B cell (primary cell): ENCODE measurements at regions not wholly inside any gene's neighbourhood (a gene's known extent, or its start where the extent isn't known, plus 50 kb on each side); places are given as distances from the start of the nearest gene placed in this dataset.

Experiments
- ATAC-seq: fragments of 200-7000 bp; cut with Tn5 transposase; one replicate; pipeline ENCODE4 v1.10.0; 2021; ENCODE audit warnings: low read depth, mild to moderate bottlenecking, moderate number of reproducible peaks, moderate library complexity
- CTCF ChIA-PET: fragments of 350-600 bp; sonication (Branson Sonifier 250); formaldehyde crosslinking; loops from one replicate; lab custom pipeline; 2021; ENCODE audit warnings: antibody characterized with exemption, inconsistent platforms; lab: Charles Lee
- POLR2A ChIA-PET: fragments of 350-600 bp; sonication (Branson Sonifier 250); formaldehyde crosslinking; loops from one replicate; lab custom pipeline; 2021; ENCODE audit warnings: antibody characterized with exemption; lab: Charles Lee
- DNase-seq: peaks from one replicate; pipeline ENCODE4 v3.0.0; 2013
- H2AFZ ChIP-seq: 2 replicates; pipeline ENCODE4 v1.6.1; 2012; ENCODE audit warnings: mild to moderate bottlenecking, low read depth, low read length; ENCODE audit not compliant: insufficient read depth, poor library complexity, severe bottlenecking
- H3K27ac ChIP-seq, 2 donors: 1 replicate in 1 of 2; 2 replicates in 1 of 2; pipeline ENCODE4 v1.5.1; 2012 to 2013; ENCODE audit warnings: low read length in 2 of 2, mild to moderate bottlenecking in 2 of 2, moderate library complexity in 1 of 2
- H3K27me3 ChIP-seq, 4 experiments: fragments of 200-600 bp in 1 of 4; sonication (generic) in 1 of 4; replicated peaks in 1 of 4; 1 replicate in 2 of 4; 2 replicates in 2 of 4; pipeline versions ENCODE4 v1.6.1 to v1.7.0; 2013 to 2016; ENCODE audit warnings: low read length in 3 of 4, mild to moderate bottlenecking in 2 of 4, mixed read lengths in 1 of 4, moderate library complexity in 1 of 4; ENCODE audit not compliant: insufficient read depth in 4 of 4, control insufficient read depth in 3 of 4; ENCODE audit errors: control extremely low read depth in 1 of 4
- H3K36me3 ChIP-seq, 2 experiments: replicated peaks in 1 of 2; 1 replicate in 1 of 2; 2 replicates in 1 of 2; pipeline versions ENCODE4 v1.6.1 to v1.7.1; 2013; ENCODE audit warnings: low read length in 1 of 2; ENCODE audit not compliant: insufficient read depth in 2 of 2, control insufficient read depth in 1 of 2; ENCODE audit errors: control extremely low read depth in 1 of 2, extremely low read depth in 1 of 2
- H3K4me1 ChIP-seq, 2 donors: fragments of 200-600 bp in 1 of 2; sonication (generic) in 1 of 2; 1 replicate in 1 of 2; 2 replicates in 1 of 2; pipeline versions ENCODE4 v1.5.1 to v1.6.1; 2013 to 2017; ENCODE audit warnings: low read length in 2 of 2; ENCODE audit not compliant: control insufficient read depth in 2 of 2, insufficient read depth in 2 of 2
- H3K4me2 ChIP-seq: replicated peaks from 2 replicates; pipeline ENCODE3; 2012; ENCODE audit warnings: mild to moderate bottlenecking, low read depth, low read length; ENCODE audit not compliant: poor library complexity, severe bottlenecking
- H3K4me3 ChIP-seq, 5 experiments: fragments of 200-600 bp in 1 of 5; sonication (generic) in 1 of 5; 1 replicate in 3 of 5; 2 replicates in 2 of 5; pipeline versions ENCODE4 v1.5.1 to v1.7.0; 2011 to 2016; ENCODE audit warnings: low read length in 4 of 5, mild to moderate bottlenecking in 4 of 5, low read depth in 2 of 5, control low read depth in 1 of 5, moderate library complexity in 1 of 5; ENCODE audit not compliant: insufficient read depth in 1 of 5; ENCODE audit errors: control extremely low read depth in 1 of 5, extremely low read depth in 1 of 5
- H3K79me2 ChIP-seq: fragments of 200-600 bp; sonication (generic); one replicate; pipeline ENCODE4 v1.6.0; 2016; ENCODE audit warnings: low read length; ENCODE audit not compliant: control insufficient read depth, insufficient read depth
- H3K9ac ChIP-seq: fragments of 200-600 bp; sonication (generic); 2 replicates; pipeline ENCODE4 v1.6.1; 2017; ENCODE audit warnings: mild to moderate bottlenecking, low read length, moderate library complexity
- H3K9me3 ChIP-seq, 3 donors: one replicate each; pipeline versions ENCODE4 v1.6.1 to v1.7.1; 2013; ENCODE audit warnings: low read length in 2 of 3; ENCODE audit not compliant: control insufficient read depth in 2 of 3, insufficient read depth in 1 of 3; ENCODE audit errors: control extremely low read depth in 1 of 3
- H4K20me1 ChIP-seq: 2 replicates; pipeline ENCODE4 v1.6.0; 2012; ENCODE audit warnings: mild to moderate bottlenecking, low read length; ENCODE audit not compliant: insufficient read depth, control insufficient read depth, poor library complexity, severe bottlenecking
- H3K27ac Mint-ChIP-seq: one replicate; pipeline ENCODE4 v1.8.0; 2021; ENCODE audit warnings: mixed read lengths
- H3K27me3 Mint-ChIP-seq: one replicate; pipeline ENCODE4 v1.8.0; 2021; ENCODE audit warnings: mixed read lengths
- H3K4me1 Mint-ChIP-seq: one replicate; pipeline ENCODE4 v1.8.0; 2021; ENCODE audit warnings: mixed read lengths
- H3K4me3 Mint-ChIP-seq: one replicate; pipeline ENCODE4 v1.8.0; 2021; ENCODE audit warnings: mixed read lengths
- H3K9me3 Mint-ChIP-seq: one replicate; pipeline ENCODE4 v1.8.0; 2022; ENCODE audit warnings: mixed read lengths; ENCODE audit not compliant: insufficient read depth
- CTCF ChIP-seq: fragments of 200-600 bp; IDR thresholded peaks from one replicate; pipeline ENCODE4 v1.8.0; 2022; ENCODE audit warnings: antibody characterized with exemption, mild to moderate bottlenecking
- EZH2 ChIP-seq: IDR thresholded peaks from 2 replicates; pipeline ENCODE4 v1.6.1; 2012; ENCODE audit warnings: borderline replicate concordance, low read depth, mild to moderate bottlenecking, moderate library complexity, low read length; ENCODE audit not compliant: insufficient read depth, poor library complexity, severe bottlenecking
- WGBS: methylation state at CpG from one replicate; pipeline ENCODE4 v1.1.5; 2013; ENCODE audit warnings: missing lambda C conversion rate; ENCODE audit not compliant: insufficient coverage; 5-methylcytosine and 5-hydroxymethylcytosine counted together
- intact Hi-C: fragments of 100-400 bp; cut with micrococcal nuclease; formaldehyde crosslinking; loops from one replicate; pipeline ENCODE4 v1.10.0; 2022

GRCh38 chr3:147185781-147186180, 220.6 kb downstream of the ZIC4 start:
- Mint-ChIP-seq H3K27me3 (no peaks in the 10 kb centered on the region), H3K4me1 (no peaks in the 10 kb centered on the region), H3K4me3 (no peak overlapping the region), H3K9me3 (peaks cover 3% of the 10 kb centered on the region), H3K27ac (no peak overlapping the region)
- ChIA-PET CTCF (interaction anchor here (0.6 kb wide), 1 partner anchor 33 kb away, joined by 3 read pairs; no protein-coding TSS in a partner anchor), POLR2A (no interaction called here)
- Histone ChIP-seq H2AFZ (no peak overlapping the region), H4K20me1 (no peaks in the 10 kb centered on the region), H3K79me2 (no peaks in the 10 kb centered on the region), H3K9me3 (no peaks in the 10 kb centered on the region), H3K27me3 (no peaks in the 10 kb centered on the region), H3K4me2 (no peak overlapping the region), H3K36me3 (no peaks in the 10 kb centered on the region), H3K4me3 (no peak overlapping the region), H3K27ac (no peak overlapping the region), H3K4me1 (no peaks in the 10 kb centered on the region), H3K9ac (no peak overlapping the region)
- ATAC-seq (no peak), DNase-seq (no peak)
- TF ChIP-seq EZH2, result no peak
- no peak for TF ChIP-seq CTCF
- intact Hi-C loops, result no loop called here

- Mint-ChIP-seq H3K4me1 (no peaks in the 10 kb centered on the region), H3K9me3 (no peaks in the 10 kb centered on the region), H3K27ac (no peak overlapping the region), H3K27me3 (no peaks in the 10 kb centered on the region), H3K4me3 (no peak overlapping the region)
- H3K9me3 ChIP-seq, result no peaks in the 10 kb centered on the region
- H3K9ac ChIP-seq, result no peak overlapping the region
- no peak for DNase-seq
- H3K4me1 ChIP-seq, result no peaks in the 10 kb centered on the region
- 54% methylated on average over 2 of the region's 2 CpGs for WGBS
- H3K4me2 ChIP-seq, result no peak overlapping the region
- ATAC-seq, result no peak
- no peak overlapping the region for H3K4me3 ChIP-seq
- H3K27me3 ChIP-seq, result no peaks in the 10 kb centered on the region
- H3K79me2 ChIP-seq, result no peaks in the 10 kb centered on the region
- POLR2A ChIA-PET, result no interaction called here
- CTCF ChIA-PET, result no interaction called here
- no peaks in the 10 kb centered on the region for H3K36me3 ChIP-seq
- no peaks in the 10 kb centered on the region for H4K20me1 ChIP-seq
- H2AFZ ChIP-seq, result no peak overlapping the region
- no peak overlapping the region for H3K27ac ChIP-seq
- intact Hi-C loops, result no loop called here
- TF ChIP-seq EZH2 (no peak), CTCF (no peak)
Measured at GRCh38 chr3:147184794-147185193, 221.5 kb downstream of the ZIC4 start.
